ENCODE measurements at regions not wholly inside any gene's neighbourhood (a gene's known extent, or its start where the extent isn't known, plus 50 kb on each side); places are given as distances from the start of the nearest gene placed in this dataset.

- DNase-seq (ENCODE audit: low spot score): no peak
Measured at GRCh38 chr11:91761406-91762025, 463.1 kb upstream of the FAT3 start.

- no peak for DNase-seq (ENCODE audit: low spot score)
Measured at GRCh38 chr11:91756829-91757480, 467.7 kb upstream of the FAT3 start.

- no peak for DNase-seq (ENCODE audit: low spot score)
Measured at GRCh38 chr11:91755951-91756707, 468.5 kb upstream of the FAT3 start.

- no peak for DNase-seq (ENCODE audit: low spot score)
Measured at GRCh38 chr11:91755526-91755925, 469.1 kb upstream of the FAT3 start.

GRCh38 chr11:91749251-91749650 lies 475.4 kb upstream of the FAT3 start:
- DNase-seq (ENCODE audit: low spot score): no peak

- DNase-seq (ENCODE audit: low spot score): no peak
Measured at GRCh38 chr11:91742155-91742554, 482.5 kb upstream of the FAT3 start.

- no peak for DNase-seq (ENCODE audit: low spot score)
Measured at GRCh38 chr11:91731051-91731450, 493.6 kb upstream of the FAT3 start.

- no peak for DNase-seq (ENCODE audit: low spot score)
Measured at GRCh38 chr11:91730620-91731019, 494.0 kb upstream of the FAT3 start.

GRCh38 chr11:91730057-91730456 lies 494.6 kb upstream of the FAT3 start:
- DNase-seq (ENCODE audit: low spot score): no peak

- DNase-seq (ENCODE audit: low spot score): no peak
Measured at GRCh38 chr11:91717169-91717568, 507.4 kb upstream of the FAT3 start.

- DNase-seq (ENCODE audit: low spot score): no peak
Measured at GRCh38 chr11:91707652-91708482, 516.8 kb upstream of the FAT3 start.

GRCh38 chr11:91703042-91703441 lies 521.6 kb upstream of the FAT3 start:
- no peak for DNase-seq (ENCODE audit: low spot score)

GRCh38 chr11:91700854-91701253 lies 523.8 kb upstream of the FAT3 start:
- no peak for DNase-seq (ENCODE audit: low spot score)

- DNase-seq (ENCODE audit: low spot score): no peak
Measured at GRCh38 chr11:91698845-91699244, 525.8 kb upstream of the FAT3 start.

- no peak for DNase-seq (ENCODE audit: low spot score)
Measured at GRCh38 chr11:91694331-91694730, 530.3 kb upstream of the FAT3 start.

GRCh38 chr11:91691872-91692271 lies 532.7 kb upstream of the FAT3 start:
- DNase-seq (ENCODE audit: low spot score): no peak

- no peak for DNase-seq (ENCODE audit: low spot score)
Measured at GRCh38 chr11:91688672-91689071, 535.9 kb upstream of the FAT3 start.

GRCh38 chr11:91686700-91687099 lies 537.9 kb upstream of the FAT3 start:
- no peak for DNase-seq (ENCODE audit: low spot score)

GRCh38 chr11:91686281-91686680 lies 538.3 kb upstream of the FAT3 start:
- DNase-seq (ENCODE audit: low spot score): no peak

GRCh38 chr11:91673705-91674104 lies 550.9 kb upstream of the FAT3 start:
- no peak for DNase-seq (ENCODE audit: low spot score)

- DNase-seq (ENCODE audit: low spot score): no peak
Measured at GRCh38 chr11:91664521-91664920, 560.1 kb upstream of the FAT3 start.

GRCh38 chr11:91660036-91660435 lies 564.6 kb upstream of the FAT3 start:
- no peak for DNase-seq (ENCODE audit: low spot score)

All from putamen (tissue), 1 donor.